Left renal cortex interstitium (tissue), 4 donors: ENCODE measurements at regions not wholly inside any gene's neighbourhood (a gene's known extent, or its start where the extent isn't known, plus 50 kb on each side); places are given as distances from the start of the nearest gene placed in this dataset.

Experiments
- DNase-seq, 4 donors: peaks; one replicate each; pipeline ENCODE4 v3.0.0-alpha.2; 2013; ENCODE audit warnings: low read depth in 4 of 4, low spot score in 2 of 4, missing footprints in 1 of 4

DNA sequence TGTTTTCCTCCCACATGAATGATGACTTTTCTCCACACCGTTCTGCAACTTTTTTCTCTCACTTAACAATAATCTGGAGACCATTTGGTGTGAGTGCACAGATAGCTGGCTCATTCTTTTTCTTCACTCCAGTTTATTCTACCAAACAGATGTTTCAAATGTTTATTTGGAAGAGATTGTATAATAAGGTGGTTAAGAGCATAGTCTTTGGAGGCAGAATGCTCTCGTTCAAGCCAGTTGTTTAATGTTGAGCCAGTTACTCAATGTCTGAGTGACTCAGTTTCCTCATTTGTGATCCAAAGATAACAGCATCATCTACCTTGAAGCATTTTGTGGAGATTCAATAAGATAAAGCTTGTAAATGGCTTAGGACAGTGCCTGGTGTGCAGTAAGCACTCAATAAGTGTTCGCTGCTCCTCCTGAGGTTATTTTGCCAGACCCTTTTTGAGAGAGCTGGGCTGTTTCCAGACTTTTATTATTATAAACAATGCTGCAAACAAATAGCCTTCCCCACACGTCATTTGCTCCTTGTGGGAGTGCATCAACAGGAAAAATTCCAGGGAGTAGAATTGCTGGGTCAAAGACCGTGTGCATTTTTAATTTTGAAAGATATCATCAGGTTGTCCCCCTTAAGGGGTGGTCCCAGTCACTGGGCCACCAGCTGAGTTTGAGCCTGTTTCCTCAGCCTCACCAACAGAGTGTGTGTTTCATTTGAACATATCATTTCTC lies 70.6 kb downstream of the VEGFA start:
- DNase-seq: no peak

DNA sequence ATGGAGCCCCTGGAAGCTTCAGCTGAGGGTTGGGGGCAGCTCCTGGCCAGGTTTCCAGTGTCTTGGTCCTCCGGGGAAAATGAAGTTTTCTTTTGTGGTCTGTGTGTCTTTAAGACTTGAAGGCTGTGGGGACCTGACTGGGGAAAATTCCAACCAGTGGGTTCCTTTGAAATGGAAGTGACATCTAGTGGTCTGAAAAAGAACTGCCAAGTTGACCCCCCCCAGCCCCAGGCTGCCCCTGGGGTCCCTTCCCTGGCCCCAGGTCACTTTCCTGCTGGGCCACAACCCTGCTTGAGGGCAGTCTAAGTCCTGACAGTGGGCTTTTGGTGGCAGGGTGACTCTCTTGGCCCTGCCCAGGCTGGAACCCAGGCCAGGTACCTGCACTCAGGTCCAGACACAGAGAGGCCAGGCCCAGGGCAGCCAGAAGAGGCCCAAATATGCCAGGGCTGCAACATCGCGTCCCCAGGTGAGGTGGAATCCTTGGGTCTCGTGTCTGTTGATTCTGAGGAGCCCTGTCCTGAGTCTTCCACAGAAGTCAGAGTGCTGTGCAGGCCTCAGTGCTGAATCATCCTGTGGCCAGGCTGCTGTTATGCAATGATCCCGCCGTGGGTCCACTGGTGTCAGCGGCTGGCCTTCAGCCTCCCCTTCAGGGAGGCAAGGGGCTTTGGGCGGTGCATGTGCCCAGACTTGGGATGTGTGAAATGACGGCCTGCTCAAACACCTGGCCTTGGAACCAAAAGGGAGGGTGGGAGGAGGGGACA lies 68.4 kb downstream of the VEGFA start:
- DNase-seq: no peak

DNA sequence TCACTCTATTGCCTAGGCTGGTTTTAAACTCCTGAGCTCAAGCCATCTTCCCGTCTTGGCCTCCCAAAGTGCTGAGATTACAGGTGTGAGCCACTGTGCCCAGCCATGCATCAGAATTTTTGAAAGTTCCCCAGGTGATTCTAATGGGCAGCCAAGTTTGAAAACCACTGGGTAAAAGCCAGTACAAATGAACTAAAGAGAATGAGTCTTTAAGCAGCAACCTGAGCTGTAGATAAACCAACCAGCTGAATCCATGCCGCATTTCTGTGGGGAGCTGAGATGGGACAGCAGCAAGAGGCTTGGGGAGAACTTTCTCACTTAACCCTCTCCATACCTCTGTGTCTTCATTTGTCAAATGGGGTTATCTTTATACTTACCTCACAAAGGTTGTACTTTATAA lies 67.5 kb downstream of the VEGFA start:
- no peak for DNase-seq

GRCh38 chr6:43836507-43837240 lies 66.7 kb downstream of the VEGFA start:
- DNase-seq: no peak
